Esophagus muscularis mucosa (tissue), 4 donors: ENCODE measurements at regions not wholly inside any gene's neighbourhood (a gene's known extent, or its start where the extent isn't known, plus 50 kb on each side); places are given as distances from the start of the nearest gene placed in this dataset.

ENCODE experiments used
- EP300 ChIP-seq: sonication (generic); formaldehyde crosslinking; IDR thresholded peaks from one replicate; pipeline ENCODE4 v1.6.1; 2017; ENCODE audit warnings: antibody characterized with exemption
- POLR2A ChIP-seq: fragments of 450-650 bp; IDR thresholded peaks from one replicate; pipeline ENCODE4 v1.6.1; 2017; ENCODE audit warnings: antibody characterized with exemption, moderate library complexity, mild to moderate bottlenecking, low read depth
- POLR2AphosphoS5 ChIP-seq, 2 donors: sonication (generic); formaldehyde crosslinking; IDR thresholded peaks; one replicate each; pipeline ENCODE4 v1.6.1; 2017; ENCODE audit warnings: antibody characterized with exemption in 2 of 2
- TF ChIP-seq, protein P1 (sequence below), 3 experiments: fragments of 200-600 bp in 2 of 3; fragments of 450-650 bp in 1 of 3; sonication (generic) in 2 of 3; IDR thresholded peaks; one replicate each; pipeline ENCODE4 v1.5.1; 2017 to 2019; ENCODE audit warnings: antibody characterized with exemption in 3 of 3, mild to moderate bottlenecking in 2 of 3, moderate library complexity in 1 of 3

DNA sequence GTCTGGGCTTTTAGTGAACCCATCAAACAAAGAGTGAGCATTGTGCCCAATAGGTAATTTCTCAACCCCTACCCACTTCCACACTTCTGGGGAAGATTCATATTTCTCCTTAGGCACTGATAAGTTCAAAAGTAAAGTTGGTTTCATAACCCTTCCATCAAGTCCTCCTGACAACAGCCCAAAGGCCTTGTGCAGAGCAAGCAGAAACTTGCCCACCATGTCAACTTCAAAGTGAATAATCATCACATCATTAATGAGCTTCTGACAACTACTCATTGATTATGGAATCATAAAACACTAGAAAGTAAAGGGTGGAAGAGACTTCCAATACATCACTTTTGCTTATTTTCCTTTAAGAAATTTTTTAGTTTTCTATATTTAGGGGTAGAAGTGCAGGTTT, 163.3 kb upstream of the HSFY2 start:
- TF ChIP-seq EP300 (no peak), POLR2A (no peak), POLR2AphosphoS5 (IDR thresholded peaks at IDR 0.05) (no peak)
- TF ChIP-seq, protein P1, sequence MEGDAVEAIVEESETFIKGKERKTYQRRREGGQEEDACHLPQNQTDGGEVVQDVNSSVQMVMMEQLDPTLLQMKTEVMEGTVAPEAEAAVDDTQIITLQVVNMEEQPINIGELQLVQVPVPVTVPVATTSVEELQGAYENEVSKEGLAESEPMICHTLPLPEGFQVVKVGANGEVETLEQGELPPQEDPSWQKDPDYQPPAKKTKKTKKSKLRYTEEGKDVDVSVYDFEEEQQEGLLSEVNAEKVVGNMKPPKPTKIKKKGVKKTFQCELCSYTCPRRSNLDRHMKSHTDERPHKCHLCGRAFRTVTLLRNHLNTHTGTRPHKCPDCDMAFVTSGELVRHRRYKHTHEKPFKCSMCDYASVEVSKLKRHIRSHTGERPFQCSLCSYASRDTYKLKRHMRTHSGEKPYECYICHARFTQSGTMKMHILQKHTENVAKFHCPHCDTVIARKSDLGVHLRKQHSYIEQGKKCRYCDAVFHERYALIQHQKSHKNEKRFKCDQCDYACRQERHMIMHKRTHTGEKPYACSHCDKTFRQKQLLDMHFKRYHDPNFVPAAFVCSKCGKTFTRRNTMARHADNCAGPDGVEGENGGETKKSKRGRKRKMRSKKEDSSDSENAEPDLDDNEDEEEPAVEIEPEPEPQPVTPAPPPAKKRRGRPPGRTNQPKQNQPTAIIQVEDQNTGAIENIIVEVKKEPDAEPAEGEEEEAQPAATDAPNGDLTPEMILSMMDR (IDR thresholded peaks at IDR 0.05) = no peak
